Activated T-cell treated with anti-CD3 and anti-CD28 coated beads, Interleukin-2, amount 50 U/mL, for 72 hours (primary cell): ENCODE measurements at regions not wholly inside any gene's neighbourhood (a gene's known extent, or its start where the extent isn't known, plus 50 kb on each side); places are given as distances from the start of the nearest gene placed in this dataset.
"Not testable (repeated sequence)": the region's sequence is repeated elsewhere in the genome, so short reads cannot be mapped to it uniquely, and the experiment has no call there.

Source experiments
- ATAC-seq, 2 donors: fragments of 150-1000 bp; cut with Tn5 transposase; replicated peaks in 1 of 2; 2 replicates each; pipeline ENCODE4 v1.10.0; 2021; ENCODE audit warnings: moderate library complexity in 2 of 2, mild to moderate bottlenecking in 1 of 2
- DNase-seq, 2 donors: peaks; one replicate each; pipeline ENCODE4 v3.0.0; 2021 to 2022; ENCODE audit warnings: mixed read lengths in 1 of 2
- H3K27ac Mint-ChIP-seq: one replicate; pipeline ENCODE4 v1.8.0; 2022; ENCODE audit warnings: mild to moderate bottlenecking, moderate library complexity, mixed read lengths
- H3K27me3 Mint-ChIP-seq: one replicate; pipeline ENCODE4 v1.8.0; 2022; ENCODE audit warnings: low read depth, mixed read lengths
- H3K36me3 Mint-ChIP-seq, 2 donors: one replicate each; pipeline ENCODE4 v1.8.0; 2022; ENCODE audit warnings: mixed read lengths in 2 of 2, mild to moderate bottlenecking in 1 of 2; ENCODE audit not compliant: insufficient read depth in 2 of 2
- H3K4me1 Mint-ChIP-seq: one replicate; pipeline ENCODE4 v1.8.0; 2022; ENCODE audit warnings: low read depth, mixed read lengths
- H3K4me3 Mint-ChIP-seq, 2 donors: one replicate each; pipeline ENCODE4 v1.8.0; 2022; ENCODE audit warnings: mild to moderate bottlenecking in 2 of 2, mixed read lengths in 2 of 2, moderate library complexity in 2 of 2
- H3K9me3 Mint-ChIP-seq, 2 donors: one replicate each; pipeline ENCODE4 v1.8.0; 2022; ENCODE audit warnings: mixed read lengths in 2 of 2

DNA sequence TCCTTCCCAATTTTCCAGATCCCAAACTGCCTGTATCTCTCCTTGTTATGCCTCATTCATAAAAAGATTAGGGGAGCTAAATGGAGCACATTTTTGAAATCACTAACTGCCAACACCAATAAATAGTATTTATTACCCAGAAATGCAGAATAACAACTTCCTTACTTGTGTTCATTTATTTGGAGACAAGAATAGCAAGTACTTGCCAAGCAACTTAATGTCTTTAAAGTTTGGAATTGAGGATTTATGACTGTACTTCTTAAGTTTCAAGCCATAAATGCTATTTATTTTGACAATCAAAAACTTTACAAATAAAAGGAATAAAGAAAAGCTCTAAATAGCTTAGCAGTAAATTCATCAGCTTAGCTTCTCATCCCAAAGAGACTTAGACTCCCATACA, 626.1 kb upstream of the NOVA1 start:
- no peak for DNase-seq
- no peaks in the 10 kb centered on the region for H3K4me1 Mint-ChIP-seq
- peaks cover 6 to 12% of the 10 kb centered on the region in 2 donors for H3K36me3 Mint-ChIP-seq
- no peak for ATAC-seq
- H3K4me3 Mint-ChIP-seq, result no peak overlapping the region
- H3K9me3 Mint-ChIP-seq, result peaks cover 7 to 21% of the 10 kb centered on the region in 2 donors
- no peak overlapping the region for H3K27ac Mint-ChIP-seq
- no peaks in the 10 kb centered on the region for H3K27me3 Mint-ChIP-seq

GRCh38 chr14:27228053-27228452, 630.2 kb upstream of the NOVA1 start:
- H3K4me1 Mint-ChIP-seq, result no peaks in the 10 kb centered on the region
- no peaks in the 10 kb centered on the region for H3K27me3 Mint-ChIP-seq
- H3K9me3 Mint-ChIP-seq, result peaks cover 11 to 16% of the 10 kb centered on the region in 2 donors
- H3K36me3 Mint-ChIP-seq, result peaks cover 2 to 3% of the 10 kb centered on the region in 2 donors
- no peak overlapping the region for H3K27ac Mint-ChIP-seq
- DNase-seq (no peak), ATAC-seq (no peak)
- no peak overlapping the region for H3K4me3 Mint-ChIP-seq

DNA sequence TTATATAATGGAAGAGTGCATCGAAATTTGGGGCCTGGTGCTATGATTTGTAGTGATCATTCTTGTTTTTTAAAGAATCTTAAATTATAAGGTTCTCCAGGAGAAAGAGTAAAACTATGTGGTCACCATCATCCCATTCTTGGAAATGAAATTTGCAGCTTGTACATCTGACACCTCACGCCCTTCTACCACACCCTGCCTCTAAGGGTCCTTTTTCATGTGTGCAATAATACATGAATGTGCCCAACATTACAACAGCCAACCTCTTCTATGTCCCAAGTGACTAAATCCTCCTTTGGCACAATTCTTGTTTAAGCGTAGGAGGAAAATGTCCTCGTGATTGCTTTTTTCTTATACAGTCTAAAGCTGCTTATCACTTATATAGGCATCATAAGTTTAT, 636.5 kb upstream of the NOVA1 start:
- no peak overlapping the region for H3K4me3 Mint-ChIP-seq
- peaks cover 1 to 2% of the 10 kb centered on the region in 2 donors for H3K36me3 Mint-ChIP-seq
- H3K27ac Mint-ChIP-seq, result no peak overlapping the region
- peaks cover 15 to 18% of the 10 kb centered on the region in 2 donors for H3K9me3 Mint-ChIP-seq
- DNase-seq, result no peak
- H3K27me3 Mint-ChIP-seq, result no peaks in the 10 kb centered on the region
- ATAC-seq, result no peak
- H3K4me1 Mint-ChIP-seq, result no peaks in the 10 kb centered on the region

GRCh38 chr14:27236601-27237000, 638.8 kb upstream of the NOVA1 start:
- H3K9me3 Mint-ChIP-seq, result peaks cover 9 to 15% of the 10 kb centered on the region in 2 donors
- no peak overlapping the region for H3K4me3 Mint-ChIP-seq
- H3K4me1 Mint-ChIP-seq, result no peaks in the 10 kb centered on the region
- ATAC-seq (no peak), DNase-seq (no peak)
- no peaks in the 10 kb centered on the region for H3K36me3 Mint-ChIP-seq
- no peaks in the 10 kb centered on the region for H3K27me3 Mint-ChIP-seq
- no peak overlapping the region for H3K27ac Mint-ChIP-seq

GRCh38 chr14:27242874-27243273, 645.0 kb upstream of the NOVA1 start:
- ATAC-seq (no peak), DNase-seq (no peak)
- Mint-ChIP-seq H3K4me3 (no peak overlapping the region), H3K27me3 (no peaks in the 10 kb centered on the region), H3K4me1 (no peaks in the 10 kb centered on the region), H3K27ac (no peak overlapping the region), H3K9me3 (peaks cover 16 to 17% of the 10 kb centered on the region in 2 donors), H3K36me3 (no peaks in the 10 kb centered on the region)

GRCh38 chr14:27243365-27243764, 645.5 kb upstream of the NOVA1 start:
- Mint-ChIP-seq H3K27ac (no peak overlapping the region), H3K9me3 (peaks cover 15 to 19% of the 10 kb centered on the region in 2 donors), H3K27me3 (no peaks in the 10 kb centered on the region), H3K4me1 (no peaks in the 10 kb centered on the region), H3K4me3 (no peak overlapping the region), H3K36me3 (no peaks in the 10 kb centered on the region)
- DNase-seq (no peak), ATAC-seq (no peak)

DNA sequence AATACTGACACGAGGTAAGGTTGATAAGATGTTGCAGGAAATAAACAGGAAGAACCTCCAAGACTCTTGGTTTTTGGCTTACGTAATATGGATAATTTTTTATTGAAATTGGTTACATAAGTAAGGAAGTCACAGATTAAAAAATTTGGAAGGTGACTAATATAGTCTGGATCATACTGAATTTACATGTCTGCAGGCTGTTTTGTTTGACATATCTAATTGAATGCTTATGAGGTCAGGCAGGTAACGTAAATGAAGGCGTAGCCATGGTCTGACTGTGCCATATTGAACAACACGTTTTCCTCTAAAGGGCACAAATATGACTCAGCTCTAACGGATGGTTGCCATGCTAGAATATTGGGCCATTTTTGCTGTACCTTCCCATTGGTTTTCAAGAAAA, 648.1 kb upstream of the NOVA1 start:
- DNase-seq (no peak), ATAC-seq (no peak)
- no peaks in the 10 kb centered on the region for H3K36me3 Mint-ChIP-seq
- H3K9me3 Mint-ChIP-seq, result peaks cover 19 to 27% of the 10 kb centered on the region in 2 donors
- no peaks in the 10 kb centered on the region for H3K27me3 Mint-ChIP-seq
- H3K27ac Mint-ChIP-seq, result no peak overlapping the region
- no peaks in the 10 kb centered on the region for H3K4me1 Mint-ChIP-seq
- H3K4me3 Mint-ChIP-seq, result no peak overlapping the region

GRCh38 chr14:27253966-27254365, 656.1 kb upstream of the NOVA1 start:
- no peaks in the 10 kb centered on the region for H3K27me3 Mint-ChIP-seq
- no peak overlapping the region for H3K27ac Mint-ChIP-seq
- DNase-seq, result no peak
- H3K4me1 Mint-ChIP-seq, result no peaks in the 10 kb centered on the region
- no peak for ATAC-seq
- H3K9me3 Mint-ChIP-seq, result peaks cover 12 to 13% of the 10 kb centered on the region in 2 donors
- H3K36me3 Mint-ChIP-seq, result no peaks in the 10 kb centered on the region
- no peak overlapping the region for H3K4me3 Mint-ChIP-seq

DNA sequence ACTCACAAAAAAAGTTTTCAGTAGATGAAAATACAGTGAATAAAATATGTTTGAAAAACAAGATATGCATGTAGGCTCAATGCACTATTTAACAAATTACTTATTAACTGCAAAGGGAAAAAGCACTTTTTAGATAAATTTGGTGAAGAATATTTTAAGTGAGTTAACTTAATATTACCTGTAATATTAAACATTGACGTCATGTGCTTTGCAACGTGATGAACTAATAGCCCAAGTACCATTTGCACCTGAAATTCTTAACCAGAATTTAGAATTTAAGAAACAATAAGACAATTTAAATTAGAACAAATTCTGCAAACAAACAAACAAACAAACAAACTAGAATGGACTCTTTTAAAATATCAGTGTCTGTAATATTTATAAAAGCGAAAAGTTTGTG, 659.0 kb upstream of the NOVA1 start:
- Mint-ChIP-seq H3K27me3 (no peaks in the 10 kb centered on the region), H3K9me3 (peaks cover 3 to 7% of the 10 kb centered on the region in 2 donors), H3K4me1 (no peaks in the 10 kb centered on the region), H3K27ac (no peak overlapping the region), H3K4me3 (no peak overlapping the region), H3K36me3 (no peaks in the 10 kb centered on the region)
- DNase-seq, result no peak
- no peak for ATAC-seq

DNA sequence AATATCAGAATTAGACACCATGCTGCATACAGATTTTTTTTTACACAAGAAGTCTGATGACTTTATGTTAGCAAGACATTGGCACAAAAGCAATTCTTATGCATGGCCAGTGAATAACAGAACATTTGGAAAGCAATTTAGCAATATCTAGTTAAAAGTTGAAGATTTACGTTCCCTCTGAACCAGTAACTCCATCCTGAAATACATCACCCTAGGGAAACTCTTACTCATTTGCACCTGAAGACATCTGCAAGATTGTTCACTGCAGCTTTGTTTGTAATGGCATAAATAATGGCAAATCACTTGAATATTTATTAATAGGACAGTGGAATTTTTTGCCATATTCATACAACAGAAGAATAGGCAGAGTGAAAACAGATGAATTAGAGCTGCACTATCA, 670.0 kb upstream of the NOVA1 start:
- ATAC-seq (no peak), DNase-seq (no peak)
- Mint-ChIP-seq H3K4me1 (no peaks in the 10 kb centered on the region), H3K27ac (no peak overlapping the region), H3K9me3 (peaks cover 7 to 8% of the 10 kb centered on the region in 2 donors), H3K4me3 (no peak overlapping the region), H3K36me3 (no peaks in the 10 kb centered on the region), H3K27me3 (no peaks in the 10 kb centered on the region)

GRCh38 chr14:27270716-27271115, 672.9 kb upstream of the NOVA1 start:
- Mint-ChIP-seq H3K4me3 (no peak overlapping the region), H3K9me3 (peaks cover 8 to 12% of the 10 kb centered on the region in 2 donors), H3K4me1 (no peaks in the 10 kb centered on the region), H3K27ac (no peak overlapping the region), H3K27me3 (no peaks in the 10 kb centered on the region), H3K36me3 (no peaks in the 10 kb centered on the region)
- ATAC-seq, result no peak
- DNase-seq, result no peak

- H3K4me1 Mint-ChIP-seq, result no peaks in the 10 kb centered on the region
- no peak for ATAC-seq
- H3K9me3 Mint-ChIP-seq, result peaks cover 2 to 13% of the 10 kb centered on the region in 2 donors
- no peaks in the 10 kb centered on the region for H3K27me3 Mint-ChIP-seq
- H3K36me3 Mint-ChIP-seq, result no peaks in the 10 kb centered on the region
- H3K27ac Mint-ChIP-seq, result no peak overlapping the region
- no peak for DNase-seq
- no peak overlapping the region for H3K4me3 Mint-ChIP-seq
Measured at GRCh38 chr14:27278341-27278740, 680.5 kb upstream of the NOVA1 start.

DNA sequence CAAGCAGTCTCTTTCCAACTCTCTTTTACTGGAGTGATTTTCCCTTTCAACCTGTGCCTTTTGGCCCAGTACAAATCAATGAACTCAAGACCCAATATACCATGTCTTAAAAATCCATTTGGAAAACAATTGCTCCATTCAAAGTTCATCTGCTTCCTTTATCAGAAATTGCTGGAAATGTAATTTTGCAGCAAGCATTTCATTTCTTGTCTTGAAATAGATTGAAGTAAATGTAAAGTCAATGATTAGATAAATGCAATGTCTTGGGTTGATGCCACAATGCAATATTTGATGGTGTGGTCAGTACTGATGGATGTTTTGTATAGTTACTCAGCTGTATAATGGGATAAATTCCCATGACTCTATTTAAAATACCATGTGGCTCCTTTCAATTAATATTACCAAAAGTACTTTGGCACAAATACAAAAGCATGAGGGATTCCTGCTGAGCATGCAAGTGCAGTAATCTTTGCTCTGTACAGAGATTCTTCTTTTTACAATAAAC, 707.7 kb upstream of the NOVA1 start:
- Mint-ChIP-seq H3K36me3 (peaks cover 2 to 7% of the 10 kb centered on the region in 2 donors), H3K9me3 (peaks cover 10 to 12% of the 10 kb centered on the region in 2 donors), H3K27ac (no peak overlapping the region), H3K4me3 (no peak overlapping the region), H3K27me3 (no peaks in the 10 kb centered on the region), H3K4me1 (no peaks in the 10 kb centered on the region)
- DNase-seq, result no peak
- no peak for ATAC-seq

- not testable (repeated sequence) for ATAC-seq, H3K27me3 Mint-ChIP-seq, DNase-seq, H3K27ac Mint-ChIP-seq, H3K36me3 Mint-ChIP-seq, H3K4me1 Mint-ChIP-seq, H3K4me3 Mint-ChIP-seq
- peaks cover 4 to 12% of the 10 kb centered on the region in 2 donors for H3K9me3 Mint-ChIP-seq
Measured at GRCh38 chr14:27312730-27313129, 714.9 kb upstream of the NOVA1 start.
